Neural cell (in vitro differentiated cells): ENCODE measurements at regions not wholly inside any gene's neighbourhood (a gene's known extent, or its start where the extent isn't known, plus 50 kb on each side); places are given as distances from the start of the nearest gene placed in this dataset.

Experiments
- H2AFZ ChIP-seq: fragments of 200-600, 300-800 bp; sonication (generic), shearing (Covaris generic); 2 replicates; pipeline ENCODE4 v1.6.0; 2014; ENCODE audit warnings: low read depth, mild to moderate bottlenecking, antibody characterized with exemption, low read length, moderate library complexity
- H3F3A ChIP-seq: fragments of 200-600 bp; shearing (Covaris generic); 2 replicates; pipeline ENCODE4 v1.6.1; 2016; ENCODE audit warnings: mild to moderate bottlenecking, moderate library complexity, mixed read lengths, antibody characterized with exemption, low read length; ENCODE audit not compliant: insufficient read depth, poor library complexity, severe bottlenecking
- H3K27ac ChIP-seq: fragments of 200-600, 300-800 bp; sonication (generic), shearing (Covaris generic); 2 replicates; pipeline ENCODE4 v1.5.1; 2014; ENCODE audit warnings: mild to moderate bottlenecking, low read length, moderate library complexity
- H3K27me3 ChIP-seq: fragments of 300-800, 200-600 bp; sonication (generic), shearing (Covaris generic); 2 replicates; pipeline ENCODE4 v1.6.0; 2014; ENCODE audit warnings: mild to moderate bottlenecking, low read depth, low read length, moderate library complexity; ENCODE audit not compliant: insufficient read depth
- H3K36me3 ChIP-seq: fragments of 300-800, 200-600 bp; sonication (generic), shearing (Covaris generic); 2 replicates; pipeline ENCODE4 v1.5.1; 2014; ENCODE audit warnings: mild to moderate bottlenecking, antibody characterized with exemption, low read length, moderate library complexity; ENCODE audit not compliant: insufficient read depth
- H3K4me2 ChIP-seq: fragments of 300-800, 200-600 bp; sonication (generic), shearing (Covaris generic); 2 replicates; pipeline ENCODE4 v1.6.0; 2014; ENCODE audit warnings: mild to moderate bottlenecking, low read length
- H3K4me3 ChIP-seq: fragments of 300-800, 200-600 bp; sonication (generic), shearing (Covaris generic); 2 replicates; pipeline ENCODE4 v1.5.1; 2014; ENCODE audit warnings: mild to moderate bottlenecking, low read length, moderate library complexity
- H3K79me2 ChIP-seq: fragments of 200-600 bp; shearing (Covaris generic); replicated peaks from 2 replicates; pipeline ENCODE4 v1.6.0; 2014; ENCODE audit warnings: mild to moderate bottlenecking, low read length, moderate library complexity; ENCODE audit not compliant: insufficient read depth
- H3K9ac ChIP-seq: fragments of 300-800, 200-600 bp; sonication (generic), shearing (Covaris generic); 2 replicates; pipeline ENCODE4 v1.6.1; 2016; ENCODE audit warnings: mild to moderate bottlenecking, low read length, mixed read lengths
- H3K9me2 ChIP-seq: fragments of 200-600 bp; shearing (Covaris generic); 2 replicates; pipeline ENCODE4 v1.6.1; 2016; ENCODE audit warnings: mild to moderate bottlenecking, low read length, mixed read lengths; ENCODE audit not compliant: insufficient read depth
- H3K9me3 ChIP-seq: fragments of 200-600, 300-800 bp; sonication (generic), shearing (Covaris generic); 2 replicates; pipeline ENCODE4 v1.6.1; 2016; ENCODE audit warnings: mild to moderate bottlenecking, mixed run types, low read length, moderate library complexity, mixed read lengths
- H4K20me1 ChIP-seq: fragments of 200-600 bp; shearing (Covaris generic); 2 replicates; pipeline ENCODE4 v1.6.1; 2016; ENCODE audit warnings: mild to moderate bottlenecking, mixed run types; ENCODE audit not compliant: insufficient read depth
- EP300 ChIP-seq: fragments of 450-650 bp; conservative IDR thresholded peaks from 2 replicates; pipeline ENCODE4 v1.6.1; 2014; ENCODE audit warnings: antibody characterized with exemption, mild to moderate bottlenecking, moderate library complexity; ENCODE audit not compliant: poor library complexity, severe bottlenecking
- EZH2 ChIP-seq: fragments of 200-600, 300-800 bp; shearing (Covaris generic), sonication (generic); IDR thresholded peaks from 2 replicates; pipeline ENCODE4 v1.6.1; 2014; ENCODE audit warnings: antibody characterized with exemption, low read length, borderline replicate concordance, mild to moderate bottlenecking; ENCODE audit not compliant: insufficient read depth, poor library complexity, severe bottlenecking
- MXI1 ChIP-seq: fragments of 450-650 bp; conservative IDR thresholded peaks from 2 replicates; pipeline ENCODE4 v1.6.1; 2014; ENCODE audit warnings: antibody characterized with exemption, mild to moderate bottlenecking; ENCODE audit not compliant: poor library complexity, severe bottlenecking
- POLR2AphosphoS5 ChIP-seq: IDR thresholded peaks from 2 replicates; pipeline ENCODE4 v1.6.1; 2012
- RAD21 ChIP-seq: fragments of 450-650 bp; conservative IDR thresholded peaks from 2 replicates; pipeline ENCODE4 v1.6.1; 2014; ENCODE audit warnings: antibody characterized with exemption, mild to moderate bottlenecking, moderate library complexity
- SMC3 ChIP-seq: fragments of 450-650 bp; conservative IDR thresholded peaks from 2 replicates; pipeline ENCODE4 v1.6.1; 2014; ENCODE audit warnings: antibody characterized with exemption, mild to moderate bottlenecking, moderate library complexity; ENCODE audit not compliant: poor library complexity
- TAF1 ChIP-seq: IDR thresholded peaks from 2 replicates; pipeline ENCODE4 v1.6.1; 2012; ENCODE audit warnings: low read depth
- TF ChIP-seq, protein P1 (sequence below): IDR thresholded peaks from 2 replicates; pipeline ENCODE4 v1.6.1; 2012; ENCODE audit warnings: borderline replicate concordance
- TF ChIP-seq, protein P2 (sequence below): fragments of 450-650 bp; IDR thresholded peaks from 2 replicates; pipeline ENCODE4 v1.5.1; 2014; ENCODE audit warnings: antibody characterized with exemption, mild to moderate bottlenecking, moderate library complexity; ENCODE audit not compliant: poor library complexity, severe bottlenecking

DNA sequence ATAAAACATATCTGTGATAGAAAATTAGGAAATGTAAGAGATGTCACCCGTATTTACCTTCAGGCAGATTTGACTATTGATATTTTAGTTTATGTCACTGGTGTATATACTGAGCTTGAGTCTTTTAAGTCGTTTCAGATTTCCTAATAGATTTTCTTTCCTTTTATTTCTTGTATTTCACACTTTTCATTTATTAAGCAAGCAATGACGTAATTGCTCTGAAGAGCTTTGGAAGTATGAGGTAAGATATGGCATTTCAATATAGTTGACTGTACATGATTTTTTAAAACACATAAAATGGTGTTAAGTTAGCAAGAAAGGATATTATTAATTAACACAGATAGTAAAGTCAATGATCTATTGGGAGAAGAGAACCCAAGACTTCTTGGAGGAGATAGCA is 652.6 kb downstream of the SORCS1 start:
- H3K27me3 ChIP-seq, result no peaks in the 10 kb centered on the region
- H3K79me2 ChIP-seq, result no peaks in the 10 kb centered on the region
- TF ChIP-seq MXI1, result no peak
- TF ChIP-seq EP300, result no peak
- no peak for TF ChIP-seq RAD21
- no peak for TF ChIP-seq SMC3
- H3F3A ChIP-seq, result peaks cover 2% of the 10 kb centered on the region
- no peak overlapping the region for H2AFZ ChIP-seq
- no peaks in the 10 kb centered on the region for H4K20me1 ChIP-seq
- no peak overlapping the region for H3K27ac ChIP-seq
- H3K4me3 ChIP-seq, result no peak overlapping the region
- no peaks in the 10 kb centered on the region for H3K36me3 ChIP-seq
- H3K9me2 ChIP-seq, result no peaks in the 10 kb centered on the region
- H3K9ac ChIP-seq, result no peak overlapping the region
- no peak overlapping the region for H3K4me2 ChIP-seq
- H3K9me3 ChIP-seq, result no peaks in the 10 kb centered on the region

DNA sequence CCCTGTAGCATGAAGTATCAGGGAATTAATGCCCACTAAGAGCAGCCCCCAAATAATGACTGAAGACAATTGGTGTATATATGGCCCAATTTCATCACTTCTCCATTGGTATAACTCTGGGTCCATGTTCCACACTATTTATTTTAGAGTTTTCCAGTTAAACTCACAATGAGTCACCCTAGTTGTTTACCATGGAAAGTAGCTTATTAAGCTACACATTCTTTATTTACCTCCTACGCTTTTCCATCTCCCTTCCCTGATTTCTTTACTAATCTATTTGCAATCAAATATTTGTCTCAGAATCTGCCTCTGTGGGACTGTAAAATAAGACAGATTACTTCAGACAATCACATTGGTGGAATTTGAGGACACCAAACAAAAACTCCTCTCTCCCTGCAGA is 655.6 kb downstream of the SORCS1 start:
- Histone ChIP-seq H3K9ac (no peak overlapping the region), H3K4me3 (no peak overlapping the region), H3K27ac (no peak overlapping the region), H3K79me2 (no peaks in the 10 kb centered on the region), H3K27me3 (no peaks in the 10 kb centered on the region), H4K20me1 (no peaks in the 10 kb centered on the region), H3K36me3 (no peaks in the 10 kb centered on the region), H3F3A (peaks cover 2% of the 10 kb centered on the region), H3K4me2 (no peak overlapping the region), H3K9me2 (no peaks in the 10 kb centered on the region), H2AFZ (no peak overlapping the region), H3K9me3 (no peaks in the 10 kb centered on the region)
- TF ChIP-seq EZH2, result no peak
- TF ChIP-seq MXI1, result no peak
- no peak for TF ChIP-seq SMC3

DNA sequence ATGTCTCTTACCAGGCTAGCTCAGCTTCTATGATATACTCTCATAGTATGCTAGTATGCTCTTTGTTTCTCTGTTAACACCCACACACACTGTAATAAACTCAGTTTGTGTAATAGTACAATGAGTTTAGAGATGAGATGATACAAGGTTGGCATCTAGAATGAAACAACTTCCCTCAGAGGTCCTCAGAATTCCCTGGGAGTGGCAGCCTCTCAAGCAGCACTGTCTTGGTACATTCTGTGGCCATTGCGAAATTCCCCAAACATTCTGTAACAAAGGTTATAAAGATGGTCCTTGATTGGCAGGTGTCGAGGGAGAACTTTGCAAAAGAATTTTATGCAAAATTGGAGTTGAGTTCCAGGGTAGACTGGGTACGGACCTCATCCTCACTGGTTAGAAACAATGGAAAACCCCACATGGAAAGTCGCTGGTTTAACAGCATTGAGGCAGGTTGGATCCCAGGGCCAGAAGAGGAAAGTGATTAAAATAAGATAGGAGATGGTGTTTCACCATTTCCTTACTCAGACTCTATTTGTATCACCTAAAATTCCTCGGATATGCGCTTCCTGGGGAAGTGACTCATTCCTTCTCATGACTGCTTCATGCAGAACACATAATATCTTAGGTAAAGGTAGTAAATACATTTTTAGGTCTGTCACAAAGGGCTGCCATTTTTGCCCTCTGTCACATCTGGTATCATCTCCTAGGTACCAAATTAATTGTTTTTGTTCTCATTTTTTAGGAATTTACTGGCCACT is 657.8 kb downstream of the SORCS1 start:
- Histone ChIP-seq H3K4me2 (no peak overlapping the region), H3K9me2 (no peaks in the 10 kb centered on the region), H4K20me1 (no peaks in the 10 kb centered on the region), H3K36me3 (no peaks in the 10 kb centered on the region), H3K4me3 (no peak overlapping the region), H3K27me3 (no peaks in the 10 kb centered on the region), H3K79me2 (no peaks in the 10 kb centered on the region), H3K9ac (no peak overlapping the region), H3K27ac (no peak overlapping the region), H3K9me3 (no peaks in the 10 kb centered on the region), H2AFZ (no peak overlapping the region), H3F3A (no peaks in the 10 kb centered on the region)
- no peak for TF ChIP-seq SMC3
- TF ChIP-seq EP300, result no peak
- TF ChIP-seq POLR2AphosphoS5, result no peak
- TF ChIP-seq, protein P1, sequence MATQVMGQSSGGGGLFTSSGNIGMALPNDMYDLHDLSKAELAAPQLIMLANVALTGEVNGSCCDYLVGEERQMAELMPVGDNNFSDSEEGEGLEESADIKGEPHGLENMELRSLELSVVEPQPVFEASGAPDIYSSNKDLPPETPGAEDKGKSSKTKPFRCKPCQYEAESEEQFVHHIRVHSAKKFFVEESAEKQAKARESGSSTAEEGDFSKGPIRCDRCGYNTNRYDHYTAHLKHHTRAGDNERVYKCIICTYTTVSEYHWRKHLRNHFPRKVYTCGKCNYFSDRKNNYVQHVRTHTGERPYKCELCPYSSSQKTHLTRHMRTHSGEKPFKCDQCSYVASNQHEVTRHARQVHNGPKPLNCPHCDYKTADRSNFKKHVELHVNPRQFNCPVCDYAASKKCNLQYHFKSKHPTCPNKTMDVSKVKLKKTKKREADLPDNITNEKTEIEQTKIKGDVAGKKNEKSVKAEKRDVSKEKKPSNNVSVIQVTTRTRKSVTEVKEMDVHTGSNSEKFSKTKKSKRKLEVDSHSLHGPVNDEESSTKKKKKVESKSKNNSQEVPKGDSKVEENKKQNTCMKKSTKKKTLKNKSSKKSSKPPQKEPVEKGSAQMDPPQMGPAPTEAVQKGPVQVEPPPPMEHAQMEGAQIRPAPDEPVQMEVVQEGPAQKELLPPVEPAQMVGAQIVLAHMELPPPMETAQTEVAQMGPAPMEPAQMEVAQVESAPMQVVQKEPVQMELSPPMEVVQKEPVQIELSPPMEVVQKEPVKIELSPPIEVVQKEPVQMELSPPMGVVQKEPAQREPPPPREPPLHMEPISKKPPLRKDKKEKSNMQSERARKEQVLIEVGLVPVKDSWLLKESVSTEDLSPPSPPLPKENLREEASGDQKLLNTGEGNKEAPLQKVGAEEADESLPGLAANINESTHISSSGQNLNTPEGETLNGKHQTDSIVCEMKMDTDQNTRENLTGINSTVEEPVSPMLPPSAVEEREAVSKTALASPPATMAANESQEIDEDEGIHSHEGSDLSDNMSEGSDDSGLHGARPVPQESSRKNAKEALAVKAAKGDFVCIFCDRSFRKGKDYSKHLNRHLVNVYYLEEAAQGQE, result no peak
- TF ChIP-seq TAF1, result no peak
- TF ChIP-seq EZH2, result no peak
- TF ChIP-seq MXI1, result no peak
- TF ChIP-seq, protein P2, sequence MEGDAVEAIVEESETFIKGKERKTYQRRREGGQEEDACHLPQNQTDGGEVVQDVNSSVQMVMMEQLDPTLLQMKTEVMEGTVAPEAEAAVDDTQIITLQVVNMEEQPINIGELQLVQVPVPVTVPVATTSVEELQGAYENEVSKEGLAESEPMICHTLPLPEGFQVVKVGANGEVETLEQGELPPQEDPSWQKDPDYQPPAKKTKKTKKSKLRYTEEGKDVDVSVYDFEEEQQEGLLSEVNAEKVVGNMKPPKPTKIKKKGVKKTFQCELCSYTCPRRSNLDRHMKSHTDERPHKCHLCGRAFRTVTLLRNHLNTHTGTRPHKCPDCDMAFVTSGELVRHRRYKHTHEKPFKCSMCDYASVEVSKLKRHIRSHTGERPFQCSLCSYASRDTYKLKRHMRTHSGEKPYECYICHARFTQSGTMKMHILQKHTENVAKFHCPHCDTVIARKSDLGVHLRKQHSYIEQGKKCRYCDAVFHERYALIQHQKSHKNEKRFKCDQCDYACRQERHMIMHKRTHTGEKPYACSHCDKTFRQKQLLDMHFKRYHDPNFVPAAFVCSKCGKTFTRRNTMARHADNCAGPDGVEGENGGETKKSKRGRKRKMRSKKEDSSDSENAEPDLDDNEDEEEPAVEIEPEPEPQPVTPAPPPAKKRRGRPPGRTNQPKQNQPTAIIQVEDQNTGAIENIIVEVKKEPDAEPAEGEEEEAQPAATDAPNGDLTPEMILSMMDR, result no peak
- TF ChIP-seq RAD21, result no peak
